GM23248 (cell line): ENCODE measurements at regions not wholly inside any gene's neighbourhood (a gene's known extent, or its start where the extent isn't known, plus 50 kb on each side); places are given as distances from the start of the nearest gene placed in this dataset.

Source experiments
- EZH2 ChIP-seq: fragments of 200-600 bp; sonication (generic); IDR thresholded peaks from 2 replicates; pipeline ENCODE4 v1.6.1; 2018; ENCODE audit warnings: antibody characterized with exemption, mild to moderate bottlenecking; ENCODE audit not compliant: insufficient read depth, poor library complexity, severe bottlenecking
- EZH2phosphoT487 ChIP-seq: fragments of 200-600 bp; sonication (generic); IDR thresholded peaks from 2 replicates; pipeline ENCODE4 v1.6.1; 2018; ENCODE audit warnings: antibody characterized with exemption, moderate library complexity, mild to moderate bottlenecking, low read depth; ENCODE audit not compliant: insufficient read depth

DNA sequence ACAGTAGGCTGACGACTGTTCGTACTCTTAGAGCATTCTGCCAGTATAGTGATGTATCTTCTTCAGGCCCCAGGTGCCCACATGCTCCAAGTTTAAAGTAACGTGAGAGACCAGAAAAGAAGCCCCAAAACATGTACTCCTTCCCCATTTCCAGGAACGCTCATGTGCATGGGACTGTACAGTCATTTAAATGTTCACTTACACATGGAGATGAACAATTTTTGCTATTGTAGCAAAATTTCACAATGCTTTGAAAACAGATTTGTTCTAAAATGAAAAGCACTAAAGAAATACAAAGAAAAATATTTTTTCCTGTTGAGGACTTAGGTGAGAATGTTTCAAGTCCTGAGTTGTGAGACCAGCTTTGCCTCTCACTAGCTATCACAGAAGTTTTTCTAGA lies 269.3 kb upstream of the PRDM1 start:
- TF ChIP-seq EZH2 (no peak), EZH2phosphoT487 (no peak)
